A673 (cell line): ENCODE measurements at regions not wholly inside any gene's neighbourhood (a gene's known extent, or its start where the extent isn't known, plus 50 kb on each side); places are given as distances from the start of the nearest gene placed in this dataset.

Source experiments
- EZH2 ChIP-seq: fragments of 200-600 bp; sonication (generic); IDR thresholded peaks from 2 replicates; pipeline ENCODE4 v1.6.1; 2017; ENCODE audit warnings: borderline replicate concordance, low read depth, mild to moderate bottlenecking, mixed read lengths, antibody characterized with exemption, low read length; ENCODE audit not compliant: poor library complexity, severe bottlenecking
- TF ChIP-seq, protein P1 (sequence below): fragments of 300-800, 200-600 bp; sonication (generic); conservative IDR thresholded peaks from 2 replicates; pipeline ENCODE4 v1.5.1; 2017; ENCODE audit warnings: low read depth, mild to moderate bottlenecking, antibody characterized with exemption, low read length, moderate library complexity, mixed read lengths

DNA sequence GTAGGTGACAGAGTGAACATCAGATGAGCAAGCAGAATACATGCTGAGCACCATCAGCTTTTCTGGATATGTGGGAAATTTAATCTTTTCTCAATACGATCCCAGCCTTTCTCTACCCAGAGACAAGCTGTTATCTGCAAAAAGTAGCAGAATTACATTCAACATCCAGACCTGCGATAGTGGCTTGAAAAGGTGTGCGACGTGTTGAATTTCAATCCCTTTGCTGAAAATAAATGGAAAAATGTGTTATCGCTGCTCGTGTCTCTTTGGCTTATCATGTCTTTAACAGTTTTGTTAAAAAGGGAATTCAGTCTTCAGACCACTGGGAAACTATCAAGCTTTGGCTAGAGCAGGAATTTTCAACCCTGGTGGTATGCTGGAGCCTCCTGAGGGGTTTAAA lies 98.8 kb upstream of the FAM20A start:
- TF ChIP-seq, protein P1, sequence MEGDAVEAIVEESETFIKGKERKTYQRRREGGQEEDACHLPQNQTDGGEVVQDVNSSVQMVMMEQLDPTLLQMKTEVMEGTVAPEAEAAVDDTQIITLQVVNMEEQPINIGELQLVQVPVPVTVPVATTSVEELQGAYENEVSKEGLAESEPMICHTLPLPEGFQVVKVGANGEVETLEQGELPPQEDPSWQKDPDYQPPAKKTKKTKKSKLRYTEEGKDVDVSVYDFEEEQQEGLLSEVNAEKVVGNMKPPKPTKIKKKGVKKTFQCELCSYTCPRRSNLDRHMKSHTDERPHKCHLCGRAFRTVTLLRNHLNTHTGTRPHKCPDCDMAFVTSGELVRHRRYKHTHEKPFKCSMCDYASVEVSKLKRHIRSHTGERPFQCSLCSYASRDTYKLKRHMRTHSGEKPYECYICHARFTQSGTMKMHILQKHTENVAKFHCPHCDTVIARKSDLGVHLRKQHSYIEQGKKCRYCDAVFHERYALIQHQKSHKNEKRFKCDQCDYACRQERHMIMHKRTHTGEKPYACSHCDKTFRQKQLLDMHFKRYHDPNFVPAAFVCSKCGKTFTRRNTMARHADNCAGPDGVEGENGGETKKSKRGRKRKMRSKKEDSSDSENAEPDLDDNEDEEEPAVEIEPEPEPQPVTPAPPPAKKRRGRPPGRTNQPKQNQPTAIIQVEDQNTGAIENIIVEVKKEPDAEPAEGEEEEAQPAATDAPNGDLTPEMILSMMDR = no peak
- no peak for TF ChIP-seq EZH2
